Mucosa of rectum (tissue), 2 donors: ENCODE measurements at regions not wholly inside any gene's neighbourhood (a gene's known extent, or its start where the extent isn't known, plus 50 kb on each side); places are given as distances from the start of the nearest gene placed in this dataset.

Experiments
- H3K27ac ChIP-seq, 2 donors: one replicate each; pipeline ENCODE4 v1.7.0; 2013; ENCODE audit warnings: inconsistent platforms in 2 of 2, low read depth in 2 of 2, low read length in 2 of 2
- H3K27me3 ChIP-seq, 2 donors: one replicate each; pipeline ENCODE4 v1.7.0; 2013; ENCODE audit warnings: low read length in 2 of 2; ENCODE audit not compliant: control insufficient read depth in 2 of 2, insufficient read depth in 2 of 2
- H3K36me3 ChIP-seq, 2 donors: one replicate each; pipeline ENCODE4 v1.7.0; 2013; ENCODE audit warnings: low read length in 2 of 2; ENCODE audit not compliant: control insufficient read depth in 2 of 2, insufficient read depth in 2 of 2
- H3K4me1 ChIP-seq, 2 donors: one replicate each; pipeline ENCODE4 v1.7.0; 2013; ENCODE audit warnings: low read length in 2 of 2, mild to moderate bottlenecking in 1 of 2; ENCODE audit not compliant: control insufficient read depth in 2 of 2, insufficient read depth in 2 of 2
- H3K4me3 ChIP-seq, 2 donors: one replicate each; pipeline ENCODE4 v1.7.0; 2013; ENCODE audit warnings: low read length in 2 of 2
- H3K9ac ChIP-seq, 2 donors: one replicate each; pipeline ENCODE4 v1.7.0; 2013; ENCODE audit warnings: low read length in 2 of 2, low read depth in 1 of 2, mild to moderate bottlenecking in 1 of 2
- H3K9me3 ChIP-seq, 2 donors: one replicate each; pipeline ENCODE4 v1.7.0; 2013; ENCODE audit warnings: low read length in 2 of 2; ENCODE audit not compliant: control insufficient read depth in 2 of 2
- donor health status: healthy.
- donor health status: Normal muscosa, but diverticular disease.

- no peaks in the 10 kb centered on the region for H3K36me3 ChIP-seq
- H3K4me3 ChIP-seq = no peak overlapping the region
- no peaks in the 10 kb centered on the region for H3K27me3 ChIP-seq
- no peak overlapping the region for H3K9ac ChIP-seq
- H3K27ac ChIP-seq = no peak overlapping the region
- no peaks in the 10 kb centered on the region for H3K4me1 ChIP-seq
- H3K9me3 ChIP-seq = peaks cover 0 to 2% of the 10 kb centered on the region in 2 donors
Measured at GRCh38 chr10:81297292-81297691, 577.7 kb upstream of the NRG3 start.

- no peak overlapping the region for H3K27ac ChIP-seq
- H3K27me3 ChIP-seq = no peaks in the 10 kb centered on the region
- H3K36me3 ChIP-seq = no peaks in the 10 kb centered on the region
Measured at GRCh38 chr10:81303656-81304055, 571.3 kb upstream of the NRG3 start.

GRCh38 chr10:81306971-81307782 lies 567.8 kb upstream of the NRG3 start:
- H3K9ac ChIP-seq = no peak overlapping the region
- peaks cover 0 to 2% of the 10 kb centered on the region in 2 donors for H3K9me3 ChIP-seq
- H3K4me3 ChIP-seq = no peak overlapping the region
- no peaks in the 10 kb centered on the region for H3K4me1 ChIP-seq
- H3K36me3 ChIP-seq = no peaks in the 10 kb centered on the region
- no peaks in the 10 kb centered on the region for H3K27me3 ChIP-seq
- no peak overlapping the region for H3K27ac ChIP-seq

More at GRCh38 chr10:81303656-81304055, 571.3 kb upstream of the NRG3 start:
- Histone ChIP-seq H3K4me1 (no peaks in the 10 kb centered on the region), H3K9ac (no peak overlapping the region), H3K9me3 (no peaks in the 10 kb centered on the region), H3K4me3 (no peak overlapping the region)

DNA sequence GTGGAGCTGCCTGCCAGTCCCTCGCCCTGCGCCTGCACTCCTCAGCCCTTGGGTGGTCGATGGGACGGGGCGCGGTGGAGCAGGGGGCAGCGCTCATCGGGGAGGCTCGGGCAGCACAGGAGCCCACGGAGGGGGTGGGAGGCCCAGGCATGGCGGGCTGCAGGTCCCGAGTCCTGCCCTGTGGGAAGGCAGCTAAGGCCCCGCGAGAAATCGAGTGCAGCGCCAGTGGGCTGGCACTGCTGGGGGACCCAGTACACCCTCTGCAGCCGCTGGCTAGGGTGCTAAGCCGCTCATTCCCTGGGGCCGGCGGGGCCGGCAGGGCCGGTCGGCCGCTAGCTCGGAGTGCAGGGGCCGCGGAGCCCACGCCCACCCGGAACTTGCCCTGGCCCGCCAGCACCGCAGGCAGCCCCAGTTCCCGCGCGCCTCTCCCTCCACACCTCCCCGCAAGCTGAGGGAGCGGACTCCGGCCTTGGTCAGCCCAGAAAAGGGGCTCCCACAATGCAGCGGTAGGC lies 565.9 kb upstream of the NRG3 start:
- H3K27ac ChIP-seq = no peak overlapping the region
- H3K36me3 ChIP-seq = no peaks in the 10 kb centered on the region
- peaks cover 0 to 2% of the 10 kb centered on the region in 2 donors for H3K9me3 ChIP-seq
- H3K27me3 ChIP-seq = no peaks in the 10 kb centered on the region
- no peak overlapping the region for H3K9ac ChIP-seq
- no peak overlapping the region for H3K4me3 ChIP-seq
- H3K4me1 ChIP-seq = no peaks in the 10 kb centered on the region

GRCh38 chr10:81314471-81314870 lies 560.5 kb upstream of the NRG3 start:
- Histone ChIP-seq H3K9me3 (peaks cover 0 to 2% of the 10 kb centered on the region in 2 donors), H3K27ac (no peak overlapping the region), H3K36me3 (no peaks in the 10 kb centered on the region), H3K27me3 (no peaks in the 10 kb centered on the region), H3K4me1 (no peaks in the 10 kb centered on the region), H3K4me3 (no peak overlapping the region), H3K9ac (no peak overlapping the region)

GRCh38 chr10:81315026-81315425 lies 560.0 kb upstream of the NRG3 start:
- Histone ChIP-seq H3K4me3 (no peak overlapping the region), H3K27ac (no peak overlapping the region), H3K9ac (no peak overlapping the region), H3K9me3 (no peaks in the 10 kb centered on the region), H3K27me3 (no peaks in the 10 kb centered on the region), H3K4me1 (no peaks in the 10 kb centered on the region), H3K36me3 (no peaks in the 10 kb centered on the region)

DNA sequence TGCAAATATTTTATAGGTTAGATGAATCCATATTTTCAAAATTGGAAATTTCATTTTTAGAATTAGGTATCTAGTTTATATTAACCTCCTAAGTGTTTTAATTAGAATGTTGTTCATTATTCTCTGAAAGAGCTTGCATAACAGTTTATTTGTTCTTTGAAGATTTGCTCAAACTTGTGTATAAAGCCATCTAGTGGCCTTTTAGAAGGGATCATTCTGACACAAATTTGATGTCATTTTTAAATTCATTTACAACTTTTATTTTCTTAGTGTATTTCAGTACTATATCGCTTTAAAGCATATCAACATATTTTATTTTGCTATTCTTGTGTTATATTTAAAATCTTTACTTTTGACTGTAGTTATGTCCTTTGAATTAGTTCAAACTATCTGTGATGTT lies 527.0 kb upstream of the NRG3 start:
- H3K4me3 ChIP-seq = no peak overlapping the region
- no peaks in the 10 kb centered on the region for H3K4me1 ChIP-seq
- no peak overlapping the region for H3K27ac ChIP-seq
- H3K36me3 ChIP-seq = no peaks in the 10 kb centered on the region
- H3K9me3 ChIP-seq = no peaks in the 10 kb centered on the region
- no peaks in the 10 kb centered on the region for H3K27me3 ChIP-seq
- H3K9ac ChIP-seq = no peak overlapping the region

GRCh38 chr10:81367132-81367531 lies 507.9 kb upstream of the NRG3 start:
- Histone ChIP-seq H3K9me3 (no peaks in the 10 kb centered on the region), H3K27ac (no peak overlapping the region), H3K9ac (no peak overlapping the region), H3K4me3 (no peak overlapping the region), H3K27me3 (no peaks in the 10 kb centered on the region), H3K36me3 (no peaks in the 10 kb centered on the region), H3K4me1 (no peaks in the 10 kb centered on the region)

DNA sequence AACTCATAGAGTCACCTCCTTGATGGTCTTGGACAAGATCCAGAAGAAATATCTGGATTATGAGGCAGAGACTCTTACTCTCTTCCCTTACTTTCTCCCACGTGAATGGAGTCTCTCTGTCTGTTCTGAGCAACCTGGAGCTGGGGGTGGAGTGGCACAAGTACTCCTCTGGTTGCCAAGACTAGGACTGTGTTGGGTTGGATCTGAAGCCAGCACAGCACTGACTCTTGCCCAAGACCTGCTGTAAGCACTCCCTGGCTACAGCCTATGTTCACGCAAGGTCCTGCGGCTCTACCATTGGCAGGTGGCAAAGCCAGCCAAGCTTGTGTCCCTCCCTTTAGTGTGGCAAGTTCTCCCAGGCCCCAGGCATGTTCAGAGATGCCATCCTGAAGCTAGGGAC lies 488.2 kb upstream of the NRG3 start:
- Histone ChIP-seq H3K27ac (no peak overlapping the region), H3K9me3 (peaks cover 0 to 3% of the 10 kb centered on the region in 2 donors), H3K36me3 (no peaks in the 10 kb centered on the region), H3K9ac (no peak overlapping the region), H3K4me3 (no peak overlapping the region), H3K4me1 (no peaks in the 10 kb centered on the region), H3K27me3 (no peaks in the 10 kb centered on the region)

DNA sequence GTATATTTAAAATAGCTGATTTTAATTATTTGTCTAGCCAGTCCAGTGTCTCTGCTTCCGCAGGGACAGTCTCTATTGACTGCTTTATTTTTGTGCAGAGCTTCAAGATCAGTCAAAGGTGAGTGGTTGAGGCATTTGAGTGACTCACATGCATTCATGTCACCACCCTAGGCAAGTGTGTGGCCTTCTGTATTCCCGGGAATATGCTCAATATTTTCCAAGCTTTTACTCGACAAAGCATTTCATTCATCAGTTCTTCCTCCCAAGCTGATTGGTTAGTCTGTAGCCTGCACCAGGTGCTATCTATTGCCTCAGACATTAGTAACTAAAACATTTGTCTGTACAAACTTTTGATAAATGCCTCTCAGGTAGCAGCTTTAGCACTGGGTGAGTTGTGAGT lies 471.5 kb upstream of the NRG3 start:
- H3K36me3 ChIP-seq = no peaks in the 10 kb centered on the region
- no peaks in the 10 kb centered on the region for H3K27me3 ChIP-seq
- H3K9me3 ChIP-seq = no peaks in the 10 kb centered on the region
- H3K4me3 ChIP-seq = no peak overlapping the region
- H3K9ac ChIP-seq = no peak overlapping the region
- H3K4me1 ChIP-seq = no peaks in the 10 kb centered on the region
- H3K27ac ChIP-seq = no peak overlapping the region
